HG03103 (cell line): ENCODE measurements at regions not wholly inside any gene's neighbourhood (a gene's known extent, or its start where the extent isn't known, plus 50 kb on each side); places are given as distances from the start of the nearest gene placed in this dataset.
"Not testable (repeated sequence)": the region's sequence is repeated elsewhere in the genome, so short reads cannot be mapped to it uniquely, and the experiment has no call there.

Source experiments
- ATAC-seq: cut with Tn5 transposase; IDR thresholded peaks from one replicate; pipeline ENCODE4 v1.9.1; 2021; ENCODE audit warnings: low read depth; ENCODE audit not compliant: unreplicated experiment

GRCh38 chr6:137968455-137968804 is 101.4 kb downstream of the TNFAIP3 start:
- no peak for ATAC-seq

DNA sequence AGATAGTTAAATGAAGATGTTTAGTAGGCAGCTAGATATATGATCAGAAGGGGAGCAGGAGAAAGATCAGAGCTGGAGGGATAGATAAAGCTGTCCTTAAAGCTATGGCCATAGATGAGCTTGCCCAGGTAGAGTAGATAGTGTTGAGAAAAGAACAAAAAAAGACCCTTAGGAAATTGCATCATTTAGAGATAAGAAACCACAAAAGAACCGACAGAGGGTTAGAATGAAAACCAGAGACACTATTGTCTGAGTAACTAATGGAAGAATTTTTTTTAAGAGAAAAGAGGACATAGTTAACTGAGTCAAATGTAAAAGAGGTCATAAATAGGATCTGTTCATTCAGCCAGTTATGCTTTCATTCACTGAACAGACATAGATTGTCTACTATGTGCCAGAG is 101.8 kb downstream of the TNFAIP3 start:
- no peak for ATAC-seq

GRCh38 chr6:137969874-137970273 is 102.8 kb downstream of the TNFAIP3 start:
- ATAC-seq = no peak

- ATAC-seq = peak; percentile 56
Measured at GRCh38 chr6:137970368-137970767, 103.3 kb downstream of the TNFAIP3 start.

DNA sequence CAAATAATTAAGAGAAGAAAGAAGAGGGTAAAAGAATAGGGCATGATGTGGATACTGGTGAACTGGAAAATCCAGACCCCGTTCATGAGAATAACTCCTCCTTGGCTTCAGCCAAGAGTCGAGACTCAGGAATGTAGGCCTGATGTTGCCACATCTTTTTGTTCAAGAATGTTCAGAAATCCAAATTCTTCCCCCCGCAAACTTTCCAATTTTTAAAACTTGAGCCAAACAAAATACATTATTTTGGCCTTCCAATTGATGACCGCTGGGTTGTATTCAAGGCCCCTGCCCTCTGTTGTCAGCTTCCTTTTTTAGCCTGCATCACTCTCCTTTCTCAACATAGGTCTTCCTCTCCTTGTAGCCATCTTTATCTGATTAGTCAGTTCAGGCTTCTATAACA is 106.1 kb downstream of the TNFAIP3 start:
- no peak for ATAC-seq

DNA sequence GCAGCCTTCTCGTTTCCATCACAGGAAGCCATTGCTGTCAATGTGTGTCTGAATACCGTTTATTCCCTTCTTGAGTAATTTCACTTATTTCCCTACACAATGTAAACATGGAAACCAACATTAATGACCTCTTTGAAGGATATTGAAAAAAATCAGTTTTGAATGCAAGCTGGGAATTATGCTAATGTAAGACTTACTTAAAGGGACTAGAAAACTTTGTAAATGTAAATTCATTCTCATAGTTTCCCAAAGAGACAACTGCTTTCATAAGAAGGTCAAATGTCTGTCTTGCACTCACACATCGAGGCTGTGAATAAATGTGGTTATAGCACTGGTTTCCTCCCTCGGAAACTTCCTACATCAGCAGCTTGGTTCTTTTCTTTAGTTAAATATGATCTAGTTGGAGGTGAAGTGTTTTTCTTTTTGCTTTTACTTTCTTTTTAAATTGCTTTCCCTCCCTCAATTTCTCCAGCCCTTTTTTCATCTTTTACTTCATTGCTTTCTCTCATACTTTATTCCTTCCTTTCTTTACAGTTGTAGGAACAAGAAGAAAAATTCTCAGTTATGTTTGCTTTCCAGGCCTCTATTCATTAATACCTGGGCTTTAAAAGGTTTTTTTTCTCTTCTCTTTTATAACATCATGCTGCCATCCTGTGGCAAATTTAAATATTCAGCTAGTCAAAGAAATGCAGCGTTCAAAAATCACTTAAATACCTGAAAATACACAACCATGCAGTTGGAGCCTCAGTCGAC is 108.3 kb downstream of the TNFAIP3 start:
- ATAC-seq = no peak

GRCh38 chr6:137976430-137976829 is 109.4 kb downstream of the TNFAIP3 start:
- ATAC-seq = no peak

DNA sequence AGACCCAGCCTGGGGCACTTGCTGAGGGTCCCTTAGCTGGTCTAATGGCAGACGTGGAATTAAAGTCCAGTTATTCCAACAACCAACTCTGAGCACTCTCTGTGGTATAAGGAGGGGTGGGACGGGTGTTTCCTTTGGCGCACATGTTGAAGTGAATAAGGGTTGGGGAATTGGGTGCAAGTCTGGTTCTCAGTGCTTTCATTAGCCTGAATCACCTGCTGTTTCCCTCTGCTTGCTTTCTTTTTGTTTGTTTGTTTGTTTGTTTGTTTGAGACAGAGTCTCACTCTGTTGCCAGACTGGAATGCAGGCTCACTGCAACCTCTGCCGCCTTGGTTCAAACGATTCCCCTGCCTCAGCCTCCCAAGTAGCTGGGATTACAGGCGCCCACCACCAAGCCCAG is 110.1 kb downstream of the TNFAIP3 start:
- ATAC-seq = no peak

DNA sequence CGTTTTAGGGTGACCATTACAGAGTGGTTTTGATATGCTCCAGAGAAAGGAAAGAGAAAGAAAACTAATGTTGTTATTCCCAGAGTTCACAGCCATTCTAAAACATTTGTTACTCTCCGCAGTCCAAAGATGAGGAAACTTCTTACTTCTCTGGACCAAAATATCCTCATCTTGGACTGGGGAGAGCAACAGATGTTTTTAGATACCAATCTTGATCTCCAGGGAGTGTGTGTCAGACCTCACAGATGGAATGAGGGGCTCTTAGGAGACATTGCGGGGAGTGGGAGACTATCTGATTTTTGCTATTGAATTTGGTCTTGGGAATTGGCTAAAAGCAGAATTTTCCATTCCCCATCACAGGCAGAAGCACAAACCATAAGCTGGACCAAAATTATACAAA is 110.8 kb downstream of the TNFAIP3 start:
- no peak for ATAC-seq

DNA sequence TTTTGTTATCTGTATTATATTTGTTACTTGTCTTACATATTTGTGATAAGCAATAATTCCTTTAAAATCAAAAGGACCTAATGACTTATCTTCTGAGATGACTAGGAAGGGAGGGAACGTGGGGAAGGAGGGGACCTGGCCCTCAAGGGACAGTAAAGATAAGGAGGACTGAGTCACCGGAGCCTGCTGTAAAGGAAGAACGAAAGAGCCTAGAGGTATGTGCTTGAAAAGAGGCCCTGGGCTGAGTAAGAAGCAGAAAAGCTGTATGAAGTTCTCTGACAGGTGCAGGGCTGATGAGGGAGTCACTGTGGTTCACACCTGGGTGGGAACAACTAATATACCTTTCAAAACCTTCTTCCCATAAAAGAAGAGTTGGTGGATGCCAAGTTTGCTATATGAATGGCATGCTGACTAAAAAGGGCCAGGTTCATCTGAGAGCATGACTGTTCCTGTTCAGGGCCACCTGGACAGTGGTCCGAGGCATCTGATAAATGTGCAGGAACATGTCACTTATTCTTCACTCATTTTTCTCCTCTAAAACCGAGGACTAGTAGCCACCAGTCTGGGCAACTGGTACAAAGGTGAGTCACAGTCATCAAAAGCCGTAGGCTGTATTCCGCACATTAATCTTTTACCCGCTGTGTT is 111.3 kb downstream of the TNFAIP3 start:
- ATAC-seq = no peak

DNA sequence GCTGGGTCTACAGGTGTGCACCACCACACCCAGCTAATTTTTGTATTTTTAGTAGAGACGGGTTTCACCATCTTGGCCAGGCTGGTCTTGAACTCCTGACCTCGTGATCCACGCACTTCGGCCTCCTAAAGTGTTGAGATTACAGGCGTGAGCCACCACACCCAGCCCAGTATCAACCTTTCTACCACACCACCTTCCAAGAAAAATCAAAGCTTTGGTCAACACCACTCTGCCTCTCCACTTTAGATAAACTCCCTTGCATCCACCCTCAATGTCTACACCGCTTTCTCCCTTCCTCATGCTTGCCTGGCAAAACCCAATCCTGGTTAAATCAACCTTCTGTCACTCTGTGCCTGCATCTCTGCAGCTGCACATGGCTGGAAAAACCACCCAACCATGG is 112.2 kb downstream of the TNFAIP3 start:
- ATAC-seq = not testable (repeated sequence)

- ATAC-seq = no peak
Measured at GRCh38 chr6:137980777-137981176, 113.7 kb downstream of the TNFAIP3 start.

GRCh38 chr6:137981758-137982157 is 114.7 kb downstream of the TNFAIP3 start:
- no peak for ATAC-seq

DNA sequence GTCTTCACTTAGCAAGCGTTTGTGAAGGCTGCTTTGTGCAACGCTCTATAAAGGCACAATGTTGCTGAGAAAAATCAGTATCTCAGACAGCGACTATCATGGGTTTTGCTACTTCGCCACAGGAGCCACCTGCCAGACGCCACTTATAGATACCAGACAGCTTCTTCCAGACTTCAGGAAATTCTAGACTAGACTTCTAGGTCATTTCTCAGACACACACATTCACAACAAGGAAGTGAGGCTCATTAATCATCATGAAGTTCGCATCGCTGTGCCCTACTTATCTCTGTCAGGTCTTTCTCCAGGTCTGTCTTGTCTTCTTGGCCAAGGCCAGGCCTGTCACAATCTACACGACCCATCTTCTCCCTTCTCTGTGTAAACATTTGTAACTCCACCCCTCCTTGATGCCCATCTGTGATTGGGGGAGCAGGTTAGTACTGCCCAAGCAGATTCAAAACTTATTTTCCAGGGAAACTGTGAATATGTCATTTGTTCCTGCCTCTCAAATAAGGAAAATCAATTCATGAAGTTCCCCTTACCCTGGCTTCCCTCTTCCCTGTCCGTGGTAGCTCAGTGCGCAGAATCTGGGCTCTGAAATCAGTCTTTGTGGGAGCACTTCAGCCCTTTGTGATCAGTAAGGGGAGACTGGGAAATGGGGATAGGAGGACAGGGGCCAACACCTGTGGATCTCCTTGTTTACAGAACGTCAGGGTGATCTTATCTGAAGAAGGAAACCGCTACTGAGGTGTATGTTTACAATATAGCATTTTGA is 115.5 kb downstream of the TNFAIP3 start:
- ATAC-seq = no peak

DNA sequence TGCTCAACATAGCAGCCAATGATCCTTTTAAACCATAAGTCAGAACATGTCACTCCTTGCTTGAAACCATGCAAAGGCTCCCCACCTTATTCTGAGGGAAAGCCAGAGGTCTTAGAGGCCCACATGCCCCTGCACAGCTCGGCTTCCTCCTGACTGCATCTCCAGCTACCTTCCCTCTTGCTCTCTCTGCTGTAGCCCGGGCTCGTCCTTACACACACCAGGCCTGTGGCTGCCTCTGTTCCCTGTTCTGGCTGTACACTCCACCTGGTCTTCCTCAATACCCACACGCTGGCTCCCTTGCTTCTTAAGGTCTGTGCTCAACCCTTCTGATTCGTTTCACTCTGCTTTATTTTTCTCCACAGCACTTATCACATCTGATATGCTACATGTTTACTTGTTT is 116.2 kb downstream of the TNFAIP3 start:
- no peak for ATAC-seq

- no peak for ATAC-seq
Measured at GRCh38 chr6:137989664-137990063, 117.6 kb downstream of the PERP start.

DNA sequence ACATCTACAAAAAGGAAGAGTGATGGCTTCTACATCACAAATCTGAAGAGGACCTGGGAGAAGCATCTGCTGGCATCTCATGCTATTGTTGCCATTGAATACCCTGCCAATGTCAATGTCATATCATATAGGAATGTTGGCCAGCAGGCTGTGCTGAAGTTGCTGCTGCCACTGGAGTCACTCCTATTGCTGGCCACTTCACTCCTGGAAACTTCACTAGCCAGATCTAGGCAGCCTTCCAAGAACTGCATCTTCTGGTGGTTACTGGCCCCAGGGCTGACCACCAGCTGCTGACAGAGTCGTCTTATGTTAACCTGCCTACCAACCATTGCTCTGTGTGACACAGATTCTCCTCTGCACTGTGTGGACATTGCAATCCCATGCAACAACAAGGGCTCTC is 111.8 kb downstream of the PERP start:
- no peak for ATAC-seq

GRCh38 chr6:137998461-137999019 is 108.7 kb downstream of the PERP start:
- no peak for ATAC-seq

GRCh38 chr6:137999815-138000214 is 107.4 kb downstream of the PERP start:
- ATAC-seq = no peak

- ATAC-seq = no peak
Measured at GRCh38 chr6:138000941-138001340, 106.3 kb downstream of the PERP start.

DNA sequence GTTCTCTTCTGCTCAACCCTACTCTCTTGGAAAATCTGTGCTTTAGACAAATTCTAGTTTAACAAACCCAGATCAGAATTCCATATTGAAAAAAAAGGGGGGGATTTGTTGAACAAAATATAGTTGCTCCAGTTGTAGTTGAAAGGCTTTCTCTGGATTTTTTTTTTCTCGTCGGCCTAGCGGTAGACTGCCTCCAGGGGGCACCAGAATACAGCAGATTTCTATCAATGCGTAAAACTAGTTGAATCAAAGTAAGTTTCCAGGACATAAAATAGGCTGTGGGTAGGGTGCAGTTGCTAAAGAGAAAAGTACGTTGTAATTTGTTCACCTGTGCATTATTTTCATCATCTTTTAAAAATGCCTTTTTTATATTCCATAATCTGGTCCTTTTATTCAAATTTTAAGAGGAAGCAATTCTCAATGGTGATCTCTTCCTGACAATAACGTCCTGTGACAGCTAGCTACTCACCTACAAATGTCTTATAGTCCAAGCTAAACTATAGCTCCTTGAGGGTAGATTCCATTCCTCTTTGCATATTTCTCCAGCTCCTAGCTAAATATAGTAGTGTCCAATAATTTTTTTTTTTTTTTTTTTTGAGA is 105.4 kb downstream of the PERP start:
- no peak for ATAC-seq
